K562 (cell line): ENCODE measurements at regions not wholly inside any gene's neighbourhood (a gene's known extent, or its start where the extent isn't known, plus 50 kb on each side); places are given as distances from the start of the nearest gene placed in this dataset.

Source experiments
- ATAC-seq: fragments of 200-7000 bp; cut with Tn5 transposase; 3 replicates; pipeline ENCODE4 v1.9.1; 2020; ENCODE audit warnings: moderate library complexity
- BruUV-seq: library from RNA; stranded (reverse); fragments of 400-500 nt; replicated peaks from 2 replicates; lab custom pipeline; 2021; lab: Mats Ljungman, UMichigan
- CTCF ChIA-PET: fragments of 300-600 bp; formaldehyde crosslinking; extraction: SDS; loops from one replicate; lab custom pipeline; 2021; ENCODE audit warnings: low intra/inter-chr PET ratio; lab: Yijun Ruan, JAX
- POLR2A ChIA-PET: fragments of 300-600, 350-650 bp; sonication (Branson Sonifier 250); formaldehyde crosslinking; extraction: SDS; loops from one replicate; lab custom pipeline; 2021; ENCODE audit warnings: antibody characterized with exemption, inconsistent platforms; lab: Yijun Ruan, JAX
- DNase-seq, 4 experiments: peaks; one replicate each; pipeline versions ENCODE4 v3.0.0 to v3.0.0-alpha.2; 2011 to 2018; ENCODE audit warnings: low spot score in 3 of 4, mixed read lengths in 3 of 4; ENCODE audit errors: extremely low read depth in 1 of 4
- FAIRE-seq: peaks from 2 replicates; lab custom pipeline; 2011; peaks lifted over from hg19 to GRCh38; lab: Jason Lieb, UNC
- H2AFZ ChIP-seq: 2 replicates; pipeline ENCODE4 v1.6.0; 2011; ENCODE audit warnings: low read depth, low read length, control low read depth, inconsistent platforms
- H3K27ac ChIP-seq: fragments of 200-600 bp; 3 replicates; pipeline ENCODE4 v1.8.0; 2011; ENCODE audit warnings: low read depth, mild to moderate bottlenecking, control low read depth, inconsistent platforms, low read length, moderate library complexity, mixed read lengths; ENCODE audit errors: extremely low read depth
- H3K27me3 ChIP-seq, 2 experiments: fragments of 300-600 bp in 1 of 2; 2 replicates in 1 of 2; 3 replicates in 1 of 2; pipeline versions ENCODE4 v1.6.0 to v1.8.0; 2011; ENCODE audit warnings: inconsistent platforms in 2 of 2, low read length in 2 of 2, mild to moderate bottlenecking in 1 of 2, mixed read lengths in 1 of 2, moderate library complexity in 1 of 2; ENCODE audit not compliant: control insufficient read depth in 2 of 2, insufficient read depth in 2 of 2
- H3K36me3 ChIP-seq: fragments of 300-600 bp; 3 replicates; pipeline ENCODE4 v1.8.0; 2011; ENCODE audit warnings: mild to moderate bottlenecking, low read length, inconsistent platforms; ENCODE audit not compliant: control insufficient read depth, insufficient read depth
- H3K4me1 ChIP-seq, 2 experiments: fragments of 200-600 bp in 1 of 2; replicated peaks in 1 of 2; 2 replicates in 1 of 2; 3 replicates in 1 of 2; pipeline versions ENCODE4 v1.5.1 to v1.8.0; 2011; ENCODE audit warnings: inconsistent platforms in 2 of 2, low read length in 2 of 2, mild to moderate bottlenecking in 1 of 2, mixed read lengths in 1 of 2, moderate library complexity in 1 of 2; ENCODE audit not compliant: control insufficient read depth in 2 of 2, insufficient read depth in 2 of 2
- H3K4me2 ChIP-seq: 2 replicates; pipeline ENCODE4 v1.6.1; 2011; ENCODE audit warnings: low read length, control low read depth, inconsistent platforms, mixed read lengths; ENCODE audit not compliant: insufficient read depth
- H3K4me3 ChIP-seq: fragments of 200-600 bp; sonication (generic), shearing (Covaris generic); 2 replicates; pipeline ENCODE4 v1.5.1; 2016; ENCODE audit warnings: control low read depth, inconsistent platforms
- H3K79me2 ChIP-seq: fragments of 200-600 bp; 3 replicates; pipeline ENCODE4 v1.8.0; 2011; ENCODE audit warnings: low read length, inconsistent platforms; ENCODE audit not compliant: control insufficient read depth, insufficient read depth
- H3K9ac ChIP-seq, 2 experiments: 2 replicates each; pipeline versions ENCODE4 v1.6.0 to v1.6.1; 2011; ENCODE audit warnings: low read depth in 2 of 2, low read length in 2 of 2, control low read depth in 1 of 2, inconsistent platforms in 1 of 2, mild to moderate bottlenecking in 1 of 2, mixed read lengths in 1 of 2; ENCODE audit not compliant: insufficient read depth in 1 of 2
- H3K9me1 ChIP-seq: one replicate; pipeline ENCODE4 v1.6.0; 2011; ENCODE audit warnings: inconsistent platforms, mild to moderate bottlenecking, low read length, moderate library complexity; ENCODE audit not compliant: control insufficient read depth, insufficient read depth
- H3K9me3 ChIP-seq: replicated peaks from 2 replicates; pipeline ENCODE4 v1.5.1; 2011; ENCODE audit warnings: low read depth, low read length, inconsistent platforms; ENCODE audit not compliant: control insufficient read depth, insufficient read depth
- H4K20me1 ChIP-seq: replicated peaks from 2 replicates; pipeline ENCODE4 v1.6.1; 2011; ENCODE audit warnings: low read length, inconsistent platforms, mixed read lengths; ENCODE audit not compliant: control insufficient read depth, insufficient read depth
- ATF7 ChIP-seq: fragments of 450-650 bp; IDR thresholded peaks from 2 replicates; pipeline ENCODE4 v1.7.1; 2014; ENCODE audit warnings: mild to moderate bottlenecking, moderate library complexity
- BRF2 ChIP-seq: IDR thresholded peaks from 3 replicates; pipeline ENCODE4 v1.6.1; 2011; ENCODE audit warnings: borderline replicate concordance, mild to moderate bottlenecking; ENCODE audit not compliant: insufficient read length, insufficient read depth
- CBX2 ChIP-seq: fragments of 200-600 bp; sonication (generic); IDR thresholded peaks from one replicate; pipeline ENCODE4 v1.6.1; 2012; ENCODE audit warnings: mild to moderate bottlenecking, low read length, inconsistent platforms; ENCODE audit not compliant: insufficient read depth, poor library complexity, severe bottlenecking
- MAFK ChIP-seq: IDR thresholded peaks from 2 replicates; pipeline ENCODE4 v1.6.1; 2011; ENCODE audit warnings: low read length, improper control_type of control experiment
- MBD2 ChIP-seq: sonication (generic); IDR thresholded peaks from 2 replicates; pipeline ENCODE4 v1.6.1; 2016; ENCODE audit warnings: low read depth, borderline replicate concordance
- MCM5 ChIP-seq: fragments of 450-650 bp; IDR thresholded peaks from 2 replicates; pipeline ENCODE4 v1.6.1; 2016; ENCODE audit warnings: low read depth
- NFYB ChIP-seq: IDR thresholded peaks from 2 replicates; pipeline ENCODE4 v1.6.1; 2011; ENCODE audit warnings: mild to moderate bottlenecking, moderate library complexity; ENCODE audit not compliant: insufficient read length; ENCODE audit errors: extremely low read depth
- SMARCC2 ChIP-seq: fragments of 450-650 bp; IDR thresholded peaks from 2 replicates; pipeline ENCODE4 v1.6.1; 2017; ENCODE audit warnings: antibody characterized with exemption, moderate library complexity, mild to moderate bottlenecking, low read depth
- THRAP3 ChIP-seq: fragments of 450-650 bp; IDR thresholded peaks from 2 replicates; pipeline ENCODE4 v1.6.1; 2016; ENCODE audit warnings: mild to moderate bottlenecking, inconsistent platforms, borderline replicate concordance
- ZFP36 ChIP-seq: fragments of 150-350 bp; IDR thresholded peaks from 2 replicates; pipeline ENCODE4 v1.6.1; 2018; ENCODE audit warnings: low read length, low read depth; ENCODE audit not compliant: partially characterized antibody
- ZNF830 ChIP-seq: fragments of 250-450 bp; sonication (Bioruptor Pico); IDR thresholded peaks from 2 replicates; pipeline ENCODE4 v1.5.0; 2021; ENCODE audit warnings: mild to moderate bottlenecking
- WGBS: fragments of 100-300 bp; shearing (Covaris generic); methylation state at CpG from one replicate; pipeline ENCODE4 v1.1.6; 2016; ENCODE audit warnings: low coverage, mixed read lengths; ENCODE audit not compliant: insufficient coverage; ENCODE audit errors: missing lambda C conversion rate; 5-methylcytosine and 5-hydroxymethylcytosine counted together
- in situ Hi-C: fragments of 300-500 bp; cut with MboI; formaldehyde crosslinking; loops from 4 replicates; pipeline ENCODE4 v1.15.0; 2018; ENCODE audit warnings: inconsistent platforms, mixed read lengths
- intact Hi-C: fragments of 100-400 bp; cut with micrococcal nuclease; formaldehyde crosslinking; loops from 2 replicates; pipeline ENCODE4 v1.14.2; 2022

GRCh38 chr7:50862302-50862701, 79.6 kb upstream of the GRB10 start:
- no peak overlapping the region for H3K4me3 ChIP-seq
- in situ Hi-C loops (no loop called here), intact Hi-C loops (no loop called here)
- BruUV-seq: no TSS peak
- FAIRE-seq: no peak
- H3K4me1 ChIP-seq: no peaks in the 10 kb centered on the region
- no peaks in the 10 kb centered on the region for H3K36me3 ChIP-seq
- no peaks in the 10 kb centered on the region for H3K79me2 ChIP-seq
- H3K27me3 ChIP-seq: peaks cover 10 to 33% of the 10 kb centered on the region in 2 experiments
- no peak overlapping the region for H3K27ac ChIP-seq
- no peak for ATAC-seq
- no peak for DNase-seq
- 7% methylated on average over 1 of the region's 1 CpG for WGBS
- H3K9me3 ChIP-seq: no peaks in the 10 kb centered on the region
- CTCF ChIA-PET: no interaction called here
- H3K4me2 ChIP-seq: no peak overlapping the region
- no peak overlapping the region for H3K9ac ChIP-seq
- TF ChIP-seq MAFK: no peak
- TF ChIP-seq CBX2: no peak
- TF ChIP-seq MCM5: no peak
- TF ChIP-seq ZNF830 (CRISPR knock-in tag): no peak
- H4K20me1 ChIP-seq: no peaks in the 10 kb centered on the region; the same call in 1 of the 2 replicates
- H2AFZ ChIP-seq: no peak overlapping the region
- POLR2A ChIA-PET: interaction anchor here (0.6 kb wide), 1 partner anchor 131 kb away, joined by 3 read pairs; no protein-coding TSS in a partner anchor
- no peaks in the 10 kb centered on the region for H3K9me1 ChIP-seq

- DNase-seq: no peak
- intact Hi-C loops: no loop called here
- Histone ChIP-seq H3K36me3 (no peaks in the 10 kb centered on the region), H2AFZ (no peak overlapping the region), H3K9me3 (no peaks in the 10 kb centered on the region), H3K27ac (no peak overlapping the region), H3K4me3 (no peak overlapping the region), H3K79me2 (no peaks in the 10 kb centered on the region), H3K4me2 (no peak overlapping the region), H3K4me1 (no peaks in the 10 kb centered on the region), H3K9me1 (no peaks in the 10 kb centered on the region), H3K27me3 (peaks cover 8 to 38% of the 10 kb centered on the region in 2 experiments), H3K9ac (no peak overlapping the region), H4K20me1 (no peaks in the 10 kb centered on the region; the same call in 1 of the 2 replicates)
- no TSS peak for BruUV-seq
- ATAC-seq: no peak
- POLR2A ChIA-PET: no interaction called here
- no peak for FAIRE-seq
- 0% methylated on average over 2 of the region's 2 CpGs for WGBS
- CTCF ChIA-PET: no interaction called here
- in situ Hi-C loops: no loop called here
- TF ChIP-seq MBD2: no peak
- no peak for TF ChIP-seq ZFP36
- TF ChIP-seq NFYB: no peak
- TF ChIP-seq ATF7: no peak
- TF ChIP-seq SMARCC2: no peak
- TF ChIP-seq THRAP3: no peak
- no peak for TF ChIP-seq BRF2
Measured at GRCh38 chr7:50860598-50860997, 77.9 kb upstream of the GRB10 start.
